KMS-11 (cell line): ENCODE measurements at regions not wholly inside any gene's neighbourhood (a gene's known extent, or its start where the extent isn't known, plus 50 kb on each side); places are given as distances from the start of the nearest gene placed in this dataset.

ENCODE experiments used
- H2AFZ ChIP-seq: fragments of 200-600 bp; sonication (generic); 2 replicates; pipeline ENCODE4 v1.6.1; 2016; ENCODE audit warnings: antibody characterized with exemption, mixed run types, low read depth
- H3K27ac ChIP-seq: fragments of 200-600 bp; sonication (generic); 2 replicates; pipeline ENCODE4 v1.6.1; 2016; ENCODE audit warnings: mild to moderate bottlenecking, mixed run types
- H3K27me3 ChIP-seq: fragments of 200-600 bp; sonication (generic); 2 replicates; pipeline ENCODE4 v1.6.1; 2017; ENCODE audit warnings: mild to moderate bottlenecking, low read depth, mixed run types, moderate library complexity; ENCODE audit not compliant: insufficient read depth
- H3K36me3 ChIP-seq: fragments of 200-600 bp; sonication (generic); 2 replicates; pipeline ENCODE4 v1.6.1; 2017; ENCODE audit warnings: mild to moderate bottlenecking, mixed run types; ENCODE audit not compliant: insufficient read depth
- H3K4me1 ChIP-seq: fragments of 200-600 bp; sonication (generic); 2 replicates; pipeline ENCODE4 v1.6.1; 2016; ENCODE audit warnings: mild to moderate bottlenecking, low read depth, mixed run types; ENCODE audit not compliant: poor library complexity, severe bottlenecking
- H3K4me2 ChIP-seq: fragments of 200-600 bp; sonication (generic); 2 replicates; pipeline ENCODE4 v1.7.0; 2016; ENCODE audit warnings: mild to moderate bottlenecking, mixed run types
- H3K4me3 ChIP-seq: fragments of 200-600 bp; sonication (generic); IDR thresholded peaks from 2 replicates; pipeline ENCODE4 v1.6.1; 2017; ENCODE audit warnings: low read depth, low read length, mixed read lengths; ENCODE audit not compliant: insufficient read depth
- H3K79me2 ChIP-seq: fragments of 200-600 bp; sonication (generic); 2 replicates; pipeline ENCODE4 v1.6.1; 2016; ENCODE audit warnings: low read depth, mixed run types; ENCODE audit not compliant: insufficient read depth
- H3K9ac ChIP-seq: fragments of 200-600 bp; sonication (generic); 2 replicates; pipeline ENCODE4 v1.6.1; 2016; ENCODE audit warnings: mild to moderate bottlenecking, mixed run types
- H4K20me1 ChIP-seq: fragments of 200-600 bp; sonication (generic); 2 replicates; pipeline ENCODE4 v1.6.1; 2016; ENCODE audit warnings: mild to moderate bottlenecking, mixed run types; ENCODE audit not compliant: insufficient read depth
- CTCF ChIP-seq: fragments of 200-600 bp; sonication (generic); conservative IDR thresholded peaks from 2 replicates; pipeline ENCODE4 v1.6.1; 2017; ENCODE audit warnings: low read depth, mild to moderate bottlenecking, antibody characterized with exemption, low read length, moderate library complexity, mixed read lengths

GRCh38 chrX:33989936-33990335, 142.2 kb downstream of the FAM47A start:
- no peaks in the 10 kb centered on the region for H4K20me1 ChIP-seq
- H3K4me1 ChIP-seq, result no peaks in the 10 kb centered on the region
- no peak overlapping the region for H3K27ac ChIP-seq
- H3K4me3 ChIP-seq, result no peak overlapping the region
- H3K4me2 ChIP-seq, result no peak overlapping the region
- no peaks in the 10 kb centered on the region for H3K27me3 ChIP-seq
- no peak for TF ChIP-seq CTCF
- no peaks in the 10 kb centered on the region for H3K79me2 ChIP-seq
- no peaks in the 10 kb centered on the region for H3K36me3 ChIP-seq
- H3K9ac ChIP-seq, result no peak overlapping the region
- H2AFZ ChIP-seq, result no peak overlapping the region

GRCh38 chrX:33987458-33987857, 144.7 kb downstream of the FAM47A start:
- Histone ChIP-seq H4K20me1 (no peaks in the 10 kb centered on the region), H3K27ac (no peak overlapping the region), H3K27me3 (no peaks in the 10 kb centered on the region), H3K9ac (no peak overlapping the region), H3K4me2 (no peak overlapping the region), H3K4me3 (no peak overlapping the region), H3K4me1 (no peaks in the 10 kb centered on the region), H2AFZ (no peak overlapping the region), H3K79me2 (no peaks in the 10 kb centered on the region), H3K36me3 (no peaks in the 10 kb centered on the region)
- no peak for TF ChIP-seq CTCF

GRCh38 chrX:33974676-33975075, 157.4 kb downstream of the FAM47A start:
- H3K4me1 ChIP-seq, result no peaks in the 10 kb centered on the region
- H4K20me1 ChIP-seq, result no peaks in the 10 kb centered on the region
- H3K27me3 ChIP-seq, result no peaks in the 10 kb centered on the region
- H3K4me2 ChIP-seq, result no peak overlapping the region
- H3K4me3 ChIP-seq, result no peak overlapping the region
- H3K9ac ChIP-seq, result no peak overlapping the region
- H2AFZ ChIP-seq, result no peak overlapping the region
- TF ChIP-seq CTCF, result no peak
- no peaks in the 10 kb centered on the region for H3K36me3 ChIP-seq
- H3K79me2 ChIP-seq, result no peaks in the 10 kb centered on the region
- H3K27ac ChIP-seq, result no peak overlapping the region

DNA sequence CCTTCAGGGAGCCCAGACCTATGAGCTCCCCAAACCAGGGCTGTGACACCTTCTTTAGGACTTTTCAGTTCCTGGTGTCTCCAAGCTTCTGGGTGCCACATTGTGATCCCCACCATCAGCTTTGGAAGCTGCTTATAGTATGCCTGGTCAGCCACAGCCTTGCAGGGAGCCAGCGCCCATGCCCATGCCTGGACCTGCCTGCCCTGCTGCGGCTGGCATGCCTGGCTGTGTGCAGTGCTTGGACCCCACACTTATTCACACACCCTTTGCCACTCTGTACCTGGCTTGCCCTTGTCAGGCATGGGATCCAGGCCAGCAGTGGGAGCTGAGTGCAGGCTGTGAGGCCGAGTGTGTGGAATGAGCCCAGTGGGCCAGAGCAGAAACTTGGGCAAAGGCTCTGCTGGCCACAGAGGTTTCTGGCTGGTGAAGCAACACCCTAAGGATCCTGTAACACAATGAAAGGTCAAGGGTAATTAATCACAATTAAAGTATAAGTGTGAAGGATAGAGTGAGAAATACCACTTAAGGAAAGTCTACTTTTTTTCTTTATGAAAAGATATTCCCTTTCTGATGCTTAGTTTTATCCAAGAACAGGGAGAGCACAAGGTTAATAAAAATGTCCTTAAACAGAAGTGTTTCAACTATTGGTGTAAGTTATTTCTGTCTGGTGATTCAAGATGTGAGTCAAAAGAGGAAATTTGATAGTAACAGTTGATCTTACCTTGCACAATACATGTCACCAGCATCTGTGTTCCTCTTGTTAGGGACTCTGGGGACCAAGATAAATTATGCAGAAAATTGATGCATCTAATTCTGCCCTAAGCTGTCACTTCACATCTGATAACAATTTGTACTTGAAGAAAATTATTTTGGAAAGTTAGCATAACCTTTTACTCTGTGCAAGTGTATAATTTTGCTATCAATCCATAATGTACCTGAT, 161.8 kb downstream of the FAM47A start:
- H3K27ac ChIP-seq, result no peak overlapping the region
- no peak for TF ChIP-seq CTCF
- no peak overlapping the region for H3K9ac ChIP-seq
- no peaks in the 10 kb centered on the region for H3K36me3 ChIP-seq
- no peak overlapping the region for H3K4me3 ChIP-seq
- H3K4me1 ChIP-seq, result no peaks in the 10 kb centered on the region
- no peak overlapping the region for H2AFZ ChIP-seq
- no peak overlapping the region for H3K4me2 ChIP-seq
- no peaks in the 10 kb centered on the region for H3K27me3 ChIP-seq
- no peaks in the 10 kb centered on the region for H4K20me1 ChIP-seq
- no peaks in the 10 kb centered on the region for H3K79me2 ChIP-seq
